ENCODE measurements at regions not wholly inside any gene's neighbourhood (a gene's known extent, or its start where the extent isn't known, plus 50 kb on each side); places are given as distances from the start of the nearest gene placed in this dataset.

- Histone ChIP-seq H3K4me1 (replicated peaks in 1 of 2) (peaks cover 5 to 11% of the 10 kb centered on the region in 2 donors), H3K9me3 (replicated peaks in 1 of 3) (no peaks in the 10 kb centered on the region), H3K4me3 (no peak overlapping the region), H3K36me3 (replicated peaks in 1 of 2) (no peaks in the 10 kb centered on the region), H3K27me3 (no peaks in the 10 kb centered on the region), H3K27ac (no peak overlapping the region)
- intact Hi-C loops (cut with DNase I) = no loop called here
- 66 to 85% (median 78%) methylated on average over 3 of the region's 3 CpGs for WGBS, 4 donors
- DNase-seq = no peak
- TF ChIP-seq POLR2A (IDR thresholded peaks at IDR 0.05) = no peak
- TF ChIP-seq, protein P1, sequence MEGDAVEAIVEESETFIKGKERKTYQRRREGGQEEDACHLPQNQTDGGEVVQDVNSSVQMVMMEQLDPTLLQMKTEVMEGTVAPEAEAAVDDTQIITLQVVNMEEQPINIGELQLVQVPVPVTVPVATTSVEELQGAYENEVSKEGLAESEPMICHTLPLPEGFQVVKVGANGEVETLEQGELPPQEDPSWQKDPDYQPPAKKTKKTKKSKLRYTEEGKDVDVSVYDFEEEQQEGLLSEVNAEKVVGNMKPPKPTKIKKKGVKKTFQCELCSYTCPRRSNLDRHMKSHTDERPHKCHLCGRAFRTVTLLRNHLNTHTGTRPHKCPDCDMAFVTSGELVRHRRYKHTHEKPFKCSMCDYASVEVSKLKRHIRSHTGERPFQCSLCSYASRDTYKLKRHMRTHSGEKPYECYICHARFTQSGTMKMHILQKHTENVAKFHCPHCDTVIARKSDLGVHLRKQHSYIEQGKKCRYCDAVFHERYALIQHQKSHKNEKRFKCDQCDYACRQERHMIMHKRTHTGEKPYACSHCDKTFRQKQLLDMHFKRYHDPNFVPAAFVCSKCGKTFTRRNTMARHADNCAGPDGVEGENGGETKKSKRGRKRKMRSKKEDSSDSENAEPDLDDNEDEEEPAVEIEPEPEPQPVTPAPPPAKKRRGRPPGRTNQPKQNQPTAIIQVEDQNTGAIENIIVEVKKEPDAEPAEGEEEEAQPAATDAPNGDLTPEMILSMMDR (IDR thresholded peaks at IDR 0.05) = no peak
These were observed 120.0 kb downstream of the MYCN start for GRCh38 chr2:16060125-16060935.

DNA sequence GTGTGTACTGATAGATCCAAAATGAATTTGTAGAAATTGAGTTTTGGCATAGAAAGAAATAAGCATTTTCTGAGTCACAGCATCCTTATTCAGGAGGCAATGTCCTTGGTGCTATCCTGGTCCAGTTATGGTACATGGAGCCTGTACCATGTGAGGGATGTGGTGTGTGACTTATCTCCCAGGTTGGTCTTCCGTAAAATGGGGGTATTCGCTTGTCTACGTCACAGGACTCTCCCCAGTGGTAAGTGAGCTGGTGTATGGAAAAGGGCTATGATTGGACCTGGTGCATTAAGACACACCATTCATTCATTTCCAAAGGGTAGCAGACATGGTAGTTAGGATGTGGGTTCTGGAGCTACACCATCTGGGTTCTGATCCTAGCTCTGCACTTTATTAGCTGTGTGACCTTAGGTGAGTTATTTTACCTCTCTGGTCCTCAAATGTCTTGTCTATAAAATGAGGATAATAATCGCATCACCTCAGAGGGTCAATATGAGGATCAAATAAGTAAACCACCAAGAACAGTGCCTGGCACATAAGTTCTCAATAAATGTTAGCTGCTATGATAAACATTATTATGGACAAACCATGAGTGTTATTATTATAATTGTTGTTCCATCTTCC lies 119.2 kb downstream of the MYCN start:
- Histone ChIP-seq H3K9me3 (replicated peaks in 1 of 3) (no peaks in the 10 kb centered on the region), H3K27ac (no peak overlapping the region), H3K27me3 (no peaks in the 10 kb centered on the region), H3K36me3 (replicated peaks in 1 of 2) (no peaks in the 10 kb centered on the region), H3K4me3 (no peak overlapping the region), H3K4me1 (replicated peaks in 1 of 2) (peaks cover 5 to 12% of the 10 kb centered on the region in 2 donors)
- DNase-seq = no peak
- intact Hi-C loops (cut with DNase I) = no loop called here
- TF ChIP-seq, protein P1 (IDR thresholded peaks at IDR 0.05) = no peak
- TF ChIP-seq POLR2A (IDR thresholded peaks at IDR 0.05) = no peak
- WGBS, 4 donors = 86 to 95% (median 92%) methylated on average over 4 of the region's 4 CpGs

DNA sequence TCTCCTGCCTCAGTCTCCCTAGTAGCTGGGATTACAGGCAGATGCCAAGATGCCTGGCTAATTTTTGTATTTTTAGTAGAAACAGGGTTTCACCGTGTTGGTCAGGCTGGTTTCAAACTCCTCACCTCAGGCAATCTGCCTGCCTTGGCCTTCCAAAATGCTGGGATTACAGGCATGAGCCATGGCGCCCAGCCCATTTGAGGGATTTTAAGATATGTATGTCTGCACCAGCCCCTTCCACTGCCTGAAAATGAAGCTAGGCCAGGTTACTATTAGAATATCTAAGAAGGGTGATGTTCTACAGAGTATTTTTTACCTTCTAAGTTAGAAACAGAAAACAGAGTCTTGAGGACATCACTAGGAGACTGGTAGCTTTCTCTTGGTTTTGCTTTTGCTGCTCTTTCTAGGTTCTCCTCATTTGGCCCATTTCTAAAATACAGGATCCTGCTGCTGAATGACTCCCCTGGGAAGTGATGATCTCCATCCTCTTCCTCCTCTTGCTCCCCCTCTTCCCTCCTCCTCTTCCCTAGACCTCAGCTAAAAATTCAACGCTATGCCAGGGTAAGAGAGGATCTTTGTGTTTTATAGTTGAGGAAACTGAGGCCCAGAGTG lies 118.5 kb downstream of the MYCN start:
- 89 to 98% (median 95%) methylated on average over 3 of the region's 3 CpGs for WGBS, 4 donors
- H3K27me3 ChIP-seq = no peaks in the 10 kb centered on the region
- intact Hi-C loops (cut with DNase I) = no loop called here
- no peak overlapping the region for H3K27ac ChIP-seq
- TF ChIP-seq POLR2A (IDR thresholded peaks at IDR 0.05) = no peak
- TF ChIP-seq, protein P1 (IDR thresholded peaks at IDR 0.05) = no peak
- peaks cover 5 to 12% of the 10 kb centered on the region in 2 donors for H3K4me1 ChIP-seq (replicated peaks in 1 of 2)
- DNase-seq = no peak
- no peak overlapping the region for H3K4me3 ChIP-seq
- H3K9me3 ChIP-seq (replicated peaks in 1 of 3) = no peaks in the 10 kb centered on the region
- H3K36me3 ChIP-seq (replicated peaks in 1 of 2) = no peaks in the 10 kb centered on the region

- TF ChIP-seq, protein P1 (IDR thresholded peaks at IDR 0.05) = no peak
- no peak for TF ChIP-seq POLR2A (IDR thresholded peaks at IDR 0.05)
- DNase-seq = no peak
- WGBS, 4 donors = 88 to 96% (median 89%) methylated on average over 5 to 6 of the region's 6 CpGs
- Histone ChIP-seq H3K4me3 (no peak overlapping the region), H3K4me1 (replicated peaks in 1 of 2) (peaks cover 5 to 12% of the 10 kb centered on the region in 2 donors), H3K27me3 (no peaks in the 10 kb centered on the region), H3K36me3 (replicated peaks in 1 of 2) (no peaks in the 10 kb centered on the region), H3K9me3 (replicated peaks in 1 of 3) (no peaks in the 10 kb centered on the region), H3K27ac (no peak overlapping the region)
- intact Hi-C loops (cut with DNase I) = no loop called here
These were observed 117.9 kb downstream of the MYCN start for GRCh38 chr2:16058256-16058655.
